Lung (tissue), 11 donors: ENCODE measurements at regions not wholly inside any gene's neighbourhood (a gene's known extent, or its start where the extent isn't known, plus 50 kb on each side); places are given as distances from the start of the nearest gene placed in this dataset.

Source experiments
- ATAC-seq: fragments of 200-7000 bp; cut with Tn5 transposase; one replicate; pipeline ENCODE4 v1.9.1; 2020; ENCODE audit warnings: moderate number of reproducible peaks; ENCODE audit not compliant: insufficient read depth, low FRiP score
- DNase-seq, 3 donors: peaks; one replicate each; pipeline ENCODE4 v3.0.0-alpha.2; 2013 to 2017
- H3K27ac ChIP-seq, 2 donors: one replicate each; pipeline ENCODE4 v1.5.1; 2013; ENCODE audit warnings: mild to moderate bottlenecking in 2 of 2, moderate library complexity in 2 of 2, control low read depth in 1 of 2, inconsistent platforms in 1 of 2, low read depth in 1 of 2, low read length in 1 of 2
- H3K27me3 ChIP-seq, 3 donors: one replicate each; pipeline ENCODE4 v1.5.1; 2013; ENCODE audit warnings: low read length in 2 of 3; ENCODE audit not compliant: control insufficient read depth in 3 of 3, insufficient read depth in 3 of 3
- H3K36me3 ChIP-seq, 4 donors: one replicate each; pipeline ENCODE4 v1.5.1; 2013; ENCODE audit warnings: low read length in 4 of 4, mild to moderate bottlenecking in 1 of 4, moderate library complexity in 1 of 4; ENCODE audit not compliant: control insufficient read depth in 4 of 4, insufficient read depth in 4 of 4
- H3K4me1 ChIP-seq, 5 donors: one replicate each; pipeline ENCODE4 v1.5.1; 2013; ENCODE audit warnings: low read length in 5 of 5, mild to moderate bottlenecking in 2 of 5, moderate library complexity in 1 of 5; ENCODE audit not compliant: control insufficient read depth in 5 of 5, insufficient read depth in 5 of 5
- H3K4me3 ChIP-seq: one replicate; pipeline ENCODE4 v1.5.1; 2013; ENCODE audit warnings: mild to moderate bottlenecking, control low read depth, moderate library complexity
- H3K9ac ChIP-seq, 2 donors: one replicate each; pipeline ENCODE4 v1.5.1; 2013; ENCODE audit warnings: low read length in 2 of 2, control low read depth in 1 of 2; ENCODE audit not compliant: insufficient read depth in 1 of 2
- H3K9me3 ChIP-seq, 4 donors: one replicate each; pipeline ENCODE4 v1.5.1; 2013; ENCODE audit warnings: low read length in 3 of 4, mild to moderate bottlenecking in 1 of 4, moderate library complexity in 1 of 4; ENCODE audit not compliant: control insufficient read depth in 4 of 4, insufficient read depth in 3 of 4
- CTCF ChIP-seq: IDR thresholded peaks from 2 replicates; pipeline ENCODE4 v1.5.1; 2012; ENCODE audit warnings: mild to moderate bottlenecking; ENCODE audit errors: control extremely low read depth, extremely low read depth
- WGBS, 2 donors: extraction: QIAGEN DNeasy Blood & Tissue Kit; methylation state at CpG; one replicate each; pipeline ENCODE4 v1.1.7; 2013; 5-methylcytosine and 5-hydroxymethylcytosine counted together
- donor health status: control.
- donor health status: control.
- donor health status: Bipolar disorder and iron deficiency.
- donor health status: healthy.
- donor health status: DM: yes; HTN: yes; CAD: no.

- no peak overlapping the region for H3K4me3 ChIP-seq
- 69 to 70% methylated on average over 3 of the region's 3 CpGs for whole genome bisulfite sequencing, 2 donors
- H3K27me3 ChIP-seq = no peaks in the 10 kb centered on the region
- H3K4me1 ChIP-seq = peaks cover 0 to 5% (median 4%) of the 10 kb centered on the region in 5 donors
- H3K27ac ChIP-seq = no peak overlapping the region
- ATAC-seq = no peak
- no peak overlapping the region for H3K9ac ChIP-seq
- TF ChIP-seq CTCF = no peak
- H3K36me3 ChIP-seq = no peaks in the 10 kb centered on the region
- no peaks in the 10 kb centered on the region for H3K9me3 ChIP-seq
- DNase-seq = no peak
Measured at GRCh38 chr2:234670052-234670451, 173.2 kb upstream of the ARL4C start.

- TF ChIP-seq CTCF = no peak
- DNase-seq (no peak), ATAC-seq (no peak)
- H3K27ac ChIP-seq = no peak overlapping the region
- 89 to 96% methylated on average over 2 of the region's 2 CpGs for WGBS, 2 donors
- no peak overlapping the region for H3K4me3 ChIP-seq
- H3K4me1 ChIP-seq = peaks cover 0 to 4% (median 3%) of the 10 kb centered on the region in 5 donors
- no peaks in the 10 kb centered on the region for H3K27me3 ChIP-seq
- H3K9me3 ChIP-seq = peaks cover 0 to 2% (median 0%) of the 10 kb centered on the region in 4 donors
- no peak overlapping the region for H3K9ac ChIP-seq
- H3K36me3 ChIP-seq = no peaks in the 10 kb centered on the region
Measured at GRCh38 chr2:234669621-234670020, 172.7 kb upstream of the ARL4C start.

GRCh38 chr2:234669001-234669400 lies 172.1 kb upstream of the ARL4C start:
- no peak overlapping the region for H3K4me3 ChIP-seq
- peaks cover 0 to 5% (median 0%) of the 10 kb centered on the region in 4 donors for H3K9me3 ChIP-seq
- no peak for DNase-seq
- no peak for ATAC-seq
- H3K27ac ChIP-seq = no peak overlapping the region
- WGBS, 2 donors = 83% methylated on average over 2 of the region's 2 CpGs
- peaks cover 0 to 4% (median 0%) of the 10 kb centered on the region in 5 donors for H3K4me1 ChIP-seq
- no peak for TF ChIP-seq CTCF
- no peaks in the 10 kb centered on the region for H3K27me3 ChIP-seq
- H3K9ac ChIP-seq = no peak overlapping the region
- H3K36me3 ChIP-seq = no peaks in the 10 kb centered on the region

DNA sequence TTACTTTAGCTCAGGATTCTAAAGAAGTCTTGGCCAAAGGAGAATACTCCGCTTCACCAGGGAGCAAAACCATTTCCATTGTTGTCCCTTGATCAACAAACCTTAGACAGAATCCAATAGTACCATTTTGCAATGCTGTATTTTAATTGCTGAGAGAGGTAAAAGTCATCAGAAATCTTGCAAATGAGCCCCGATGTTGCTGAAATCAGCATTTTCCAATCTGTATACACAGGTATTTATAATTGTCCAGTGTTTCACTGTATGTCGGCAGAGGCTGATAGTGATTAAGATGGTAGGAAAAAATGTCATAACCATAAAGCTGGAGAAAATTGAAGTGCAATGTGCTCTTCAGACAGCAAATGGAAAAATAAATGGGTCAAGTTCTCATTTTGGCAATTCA lies 170.0 kb upstream of the ARL4C start:
- H3K9me3 ChIP-seq = peaks cover 0 to 7% (median 0%) of the 10 kb centered on the region in 4 donors
- no peaks in the 10 kb centered on the region for H3K36me3 ChIP-seq
- DNase-seq = no peak
- no peak overlapping the region for H3K9ac ChIP-seq
- TF ChIP-seq CTCF = no peak
- H3K27ac ChIP-seq = no peak overlapping the region
- no peaks in the 10 kb centered on the region for H3K4me1 ChIP-seq
- ATAC-seq = no peak
- WGBS, 2 donors = 89 to 98% methylated on average over 3 of the region's 3 CpGs
- H3K4me3 ChIP-seq = no peak overlapping the region
- no peaks in the 10 kb centered on the region for H3K27me3 ChIP-seq
